NCI-H128 (cell line): ENCODE measurements at regions not wholly inside any gene's neighbourhood (a gene's known extent, or its start where the extent isn't known, plus 50 kb on each side); places are given as distances from the start of the nearest gene placed in this dataset.
A peak's percentile ranks its signal among the peaks of the same experiment; 100 is the strongest.

Source experiments
- DNase-seq: peaks from one replicate; lab custom pipeline; 2025; ENCODE audit not compliant: unreplicated experiment; lab: John Stamatoyannopoulos, UW

GRCh38 chr9:108656566-108656965 lies 199.2 kb downstream of the ACTL7B start:
- DNase-seq, result no peak

- no peak for DNase-seq
These were observed 200.0 kb downstream of the ACTL7B start for GRCh38 chr9:108655818-108656217.

- no peak for DNase-seq
These were observed 201.2 kb downstream of the ACTL7B start for GRCh38 chr9:108654566-108654965.

GRCh38 chr9:108652851-108653250 lies 202.9 kb downstream of the ACTL7B start:
- no peak for DNase-seq

GRCh38 chr9:108650826-108651225 lies 205.0 kb downstream of the ACTL7B start:
- DNase-seq, result no peak

GRCh38 chr9:108645520-108645919 lies 210.3 kb downstream of the ACTL7B start:
- no peak for DNase-seq

- DNase-seq, result no peak
These were observed 211.9 kb downstream of the ACTL7B start for GRCh38 chr9:108643731-108644510.

- no peak for DNase-seq
These were observed 212.9 kb downstream of the ACTL7B start for GRCh38 chr9:108642871-108643270.

GRCh38 chr9:108640230-108640629 lies 215.6 kb downstream of the ACTL7B start:
- DNase-seq, result no peak

GRCh38 chr9:108639696-108640095 lies 216.1 kb downstream of the ACTL7B start:
- DNase-seq, result no peak

- no peak for DNase-seq
These were observed 216.7 kb downstream of the ACTL7B start for GRCh38 chr9:108639091-108639490.

GRCh38 chr9:108637340-108637739 lies 218.4 kb downstream of the ACTL7B start:
- no peak for DNase-seq

- DNase-seq, result no peak
These were observed 219.8 kb downstream of the ACTL7B start for GRCh38 chr9:108636013-108636412.

GRCh38 chr9:108634672-108635462 lies 220.9 kb downstream of the ACTL7B start:
- no peak for DNase-seq

GRCh38 chr9:108634204-108634603 lies 221.6 kb downstream of the ACTL7B start:
- DNase-seq, result peak; percentile 41

GRCh38 chr9:108631496-108632285 lies 224.1 kb downstream of the ACTL7B start:
- no peak for DNase-seq

- DNase-seq, result no peak
These were observed 227.5 kb downstream of the ACTL7B start for GRCh38 chr9:108628316-108628715.

GRCh38 chr9:108626743-108627142 lies 229.0 kb downstream of the ACTL7B start:
- DNase-seq, result no peak

- no peak for DNase-seq
These were observed 233.6 kb downstream of the ACTL7B start for GRCh38 chr9:108621991-108622855.

- DNase-seq, result no peak
These were observed 235.0 kb downstream of the ACTL7B start for GRCh38 chr9:108620767-108621166.
